ENCODE measurements at regions not wholly inside any gene's neighbourhood (a gene's known extent, or its start where the extent isn't known, plus 50 kb on each side); places are given as distances from the start of the nearest gene placed in this dataset.

GRCh38 chr6:21955053-21955595 is 341.7 kb downstream of the PRL start:
- no peak for TF ChIP-seq CTCF (IDR thresholded peaks at IDR 0.05)
- no peak for ATAC-seq (ENCODE audit: low FRiP score)
- DNase-seq (ENCODE audit: low spot score): no peak

- DNase-seq (ENCODE audit: low spot score): no peak
- no peak for ATAC-seq (ENCODE audit: low FRiP score)
- no peak for TF ChIP-seq CTCF (IDR thresholded peaks at IDR 0.05)
Observed at GRCh38 chr6:21955951-21956350, 340.9 kb downstream of the PRL start.

GRCh38 chr6:21958428-21958827 is 338.4 kb downstream of the PRL start:
- no peak for ATAC-seq (ENCODE audit: low FRiP score)
- TF ChIP-seq CTCF (IDR thresholded peaks at IDR 0.05): no peak

GRCh38 chr6:21961226-21961625 is 335.6 kb downstream of the PRL start:
- TF ChIP-seq CTCF (IDR thresholded peaks at IDR 0.05): no peak
- ATAC-seq (ENCODE audit: low FRiP score) (no peak), DNase-seq (ENCODE audit: low spot score) (no peak)

More at GRCh38 chr6:21958428-21958827, 338.4 kb downstream of the PRL start:
- no peak for DNase-seq (ENCODE audit: low spot score)

- no peak for ATAC-seq (ENCODE audit: low FRiP score)
- no peak for DNase-seq (ENCODE audit: low spot score)
- TF ChIP-seq CTCF (IDR thresholded peaks at IDR 0.05): no peak
Observed at GRCh38 chr6:21965016-21965415, 331.8 kb downstream of the PRL start.

- ATAC-seq (ENCODE audit: low FRiP score) (no peak), DNase-seq (ENCODE audit: low spot score) (no peak)
- TF ChIP-seq CTCF (IDR thresholded peaks at IDR 0.05): no peak
Observed at GRCh38 chr6:21965953-21966539, 330.8 kb downstream of the PRL start.

Data from omental fat pad (tissue), 3 donors.